ENCODE measurements at regions not wholly inside any gene's neighbourhood (a gene's known extent, or its start where the extent isn't known, plus 50 kb on each side); places are given as distances from the start of the nearest gene placed in this dataset.
"Not testable (repeated sequence)": the region's sequence is repeated elsewhere in the genome, so short reads cannot be mapped to it uniquely, and the experiment has no call there.

GRCh38 chr9:79034583-79034982 lies 537.2 kb upstream of the TLE4 start:
- no peak for DNase-seq

GRCh38 chr9:79037338-79037737 lies 534.4 kb upstream of the TLE4 start:
- DNase-seq: no peak

- DNase-seq: no peak
Observed at GRCh38 chr9:79040671-79041070, 531.1 kb upstream of the TLE4 start.

GRCh38 chr9:79041266-79041665 lies 530.5 kb upstream of the TLE4 start:
- no peak for DNase-seq

DNA sequence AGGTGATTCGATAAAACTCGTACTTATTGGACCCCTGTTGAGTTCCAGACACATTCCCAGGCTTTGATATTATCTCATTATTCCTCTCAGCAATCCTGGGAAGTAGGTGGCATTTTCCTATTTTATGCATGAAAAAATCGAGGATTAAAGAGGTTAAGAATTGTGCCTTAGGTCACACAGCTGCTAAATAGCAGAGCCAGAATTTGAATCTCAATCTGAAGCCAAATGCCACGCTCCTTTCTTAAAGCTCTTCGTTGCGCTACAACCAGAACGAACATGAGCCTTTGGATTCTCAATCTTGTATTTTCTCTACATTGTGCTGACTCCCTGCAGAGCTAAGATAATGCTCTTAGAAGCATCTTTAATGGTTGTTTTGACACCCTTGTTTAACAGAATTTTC lies 527.8 kb upstream of the TLE4 start:
- no peak for DNase-seq

DNA sequence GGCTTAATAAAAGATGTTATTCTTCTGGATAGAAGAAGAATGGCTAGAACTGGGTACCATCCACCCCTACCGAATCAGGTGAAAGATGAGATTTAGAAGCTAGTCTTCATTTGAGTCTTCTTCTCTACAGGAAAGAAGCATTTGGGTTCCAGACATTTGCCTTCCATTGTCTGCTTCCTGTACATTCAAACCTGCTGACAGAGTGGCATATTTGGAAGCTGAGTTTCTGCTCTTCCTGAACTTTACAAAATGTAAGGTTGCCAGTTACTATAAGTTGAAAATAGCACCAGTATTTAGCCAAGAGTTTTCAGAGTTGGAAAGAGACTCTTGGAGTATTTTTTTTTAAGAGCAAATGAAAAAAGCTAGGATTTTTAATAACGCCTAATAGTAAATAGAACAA lies 525.4 kb upstream of the TLE4 start:
- no peak for DNase-seq

- DNase-seq: no peak
Observed at GRCh38 chr9:79049371-79049770, 522.4 kb upstream of the TLE4 start.

- no peak for DNase-seq
Observed at GRCh38 chr9:79053598-79053997, 518.2 kb upstream of the TLE4 start.

- no peak for DNase-seq
Observed at GRCh38 chr9:79054500-79054899, 517.3 kb upstream of the TLE4 start.

GRCh38 chr9:79056041-79056440 lies 515.7 kb upstream of the TLE4 start:
- no peak for DNase-seq

DNA sequence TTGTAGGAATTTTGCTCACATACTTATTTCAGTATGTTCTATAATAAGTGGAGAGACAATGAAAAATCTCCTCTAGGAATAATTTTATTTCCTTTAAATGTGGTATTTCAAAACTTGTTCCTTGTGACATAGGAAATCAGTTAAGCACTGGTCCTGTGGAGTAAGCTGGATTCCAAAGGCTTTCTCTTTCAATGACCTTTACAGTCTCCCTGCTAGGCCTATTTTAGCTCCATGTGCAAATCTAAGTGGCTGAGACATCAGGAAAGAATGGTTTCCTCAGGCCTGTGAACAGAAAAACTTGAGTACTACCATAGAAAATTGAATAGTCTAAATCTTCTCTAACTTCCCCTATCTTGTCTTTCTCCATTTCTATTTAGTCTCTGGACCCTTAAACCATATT lies 514.2 kb upstream of the TLE4 start:
- DNase-seq: no peak

DNA sequence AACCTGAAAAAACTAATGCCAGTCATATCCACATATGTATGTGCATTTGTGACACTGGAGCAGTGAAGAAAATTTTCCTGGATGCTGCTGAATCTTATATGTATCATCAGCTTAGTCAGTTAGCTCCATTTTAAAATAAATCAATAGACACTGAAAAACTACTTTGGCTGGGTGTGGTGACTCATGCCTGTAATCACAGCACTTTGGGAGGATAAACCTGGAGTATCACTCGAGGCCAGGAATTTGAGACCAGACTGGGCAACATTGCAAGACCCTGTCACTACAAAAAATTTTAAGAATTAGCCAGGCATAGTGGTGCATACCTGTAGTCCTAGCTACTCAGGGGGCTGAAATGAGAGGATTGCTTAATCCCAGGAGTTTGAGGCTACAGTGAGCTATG lies 511.0 kb upstream of the TLE4 start:
- DNase-seq: no peak

GRCh38 chr9:79061752-79062616 lies 509.8 kb upstream of the TLE4 start:
- no peak for DNase-seq

- DNase-seq: no peak
Observed at GRCh38 chr9:79073201-79073600, 498.6 kb upstream of the TLE4 start.

- no peak for DNase-seq
Observed at GRCh38 chr9:79080536-79080935, 491.2 kb upstream of the TLE4 start.

DNA sequence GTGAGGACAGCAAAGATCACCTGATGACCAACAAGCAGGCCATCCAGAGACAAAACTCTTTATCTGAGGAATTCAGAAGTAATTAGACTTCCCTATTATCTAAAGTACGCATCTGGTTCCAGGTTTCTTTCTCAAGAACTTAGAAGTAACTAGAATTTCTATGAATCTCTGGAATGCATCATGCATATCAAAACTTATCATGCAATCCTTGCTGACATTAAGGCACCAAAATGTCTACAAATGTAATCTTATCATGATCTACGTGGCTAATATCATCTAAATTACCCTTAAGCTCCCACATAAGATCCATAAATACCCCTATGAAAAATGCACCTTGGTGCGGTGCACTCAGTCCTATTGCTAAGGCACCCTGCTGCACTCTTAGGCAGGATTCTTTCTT lies 488.1 kb upstream of the TLE4 start:
- DNase-seq: no peak

- DNase-seq: no peak
Observed at GRCh38 chr9:79087133-79087532, 484.6 kb upstream of the TLE4 start.

- DNase-seq: no peak
Observed at GRCh38 chr9:79089054-79089560, 482.7 kb upstream of the TLE4 start.

DNA sequence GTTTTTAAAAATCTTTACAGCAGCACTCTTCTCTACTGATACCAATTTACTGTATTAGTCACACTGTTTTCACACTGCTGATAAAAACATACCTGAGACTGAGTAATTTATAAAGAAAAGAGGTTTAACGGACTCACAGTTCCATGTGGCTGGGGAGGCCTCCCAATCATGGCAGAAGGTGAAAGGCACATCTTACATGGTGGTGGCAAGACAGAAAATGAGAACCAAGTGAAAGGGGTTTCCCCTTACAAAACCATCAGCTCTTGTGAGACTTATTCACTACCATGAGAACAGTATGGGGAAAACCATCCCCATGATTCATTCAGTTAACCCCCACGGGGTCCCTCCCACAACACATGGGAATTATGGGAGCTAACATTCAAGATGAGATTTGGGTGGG lies 481.9 kb upstream of the TLE4 start:
- DNase-seq: not testable (repeated sequence)

- DNase-seq: not testable (repeated sequence)
Observed at GRCh38 chr9:79103257-79103656, 468.5 kb upstream of the TLE4 start.

DNA sequence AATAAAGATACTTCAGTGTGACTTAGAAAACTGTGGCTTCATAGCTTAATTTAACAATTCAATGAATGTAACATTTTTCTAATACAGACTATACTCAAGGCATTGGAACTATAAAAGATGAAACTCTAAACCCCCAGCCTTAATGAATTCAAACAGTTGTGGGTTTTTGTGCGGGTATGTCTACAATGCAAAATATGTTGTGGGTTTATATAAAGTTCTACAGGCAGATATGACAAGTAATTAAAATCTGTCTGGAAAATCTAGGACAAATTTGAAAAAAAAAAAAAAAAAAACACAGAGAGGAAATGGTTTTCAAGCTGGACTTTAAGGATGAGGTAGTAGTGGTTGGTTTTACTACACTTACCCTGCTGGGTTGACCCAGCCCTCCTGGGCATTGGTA lies 467.5 kb upstream of the TLE4 start:
- DNase-seq: no peak

DNA sequence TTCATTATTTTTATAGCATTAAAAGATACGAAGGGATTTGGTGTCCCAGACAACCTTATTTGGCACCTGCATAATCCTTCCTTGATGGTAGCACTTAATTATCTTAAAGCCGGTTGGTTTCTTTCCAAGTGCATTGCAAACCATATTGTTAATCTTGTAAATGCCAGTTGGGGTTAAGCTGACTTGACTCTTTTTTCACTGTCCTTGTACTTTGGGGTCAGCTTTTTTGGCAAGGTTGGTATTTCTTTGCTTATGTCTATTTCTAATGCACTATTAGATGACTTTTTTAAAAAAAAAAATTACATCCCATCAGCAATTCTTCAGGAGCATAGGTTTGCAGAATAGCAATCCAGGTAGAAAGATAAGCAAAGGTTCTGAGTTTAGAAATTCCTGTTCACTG lies 466.8 kb upstream of the TLE4 start:
- DNase-seq: no peak

- DNase-seq: no peak
Observed at GRCh38 chr9:79107911-79108676, 463.7 kb upstream of the TLE4 start.

GRCh38 chr9:79111653-79112052 lies 460.1 kb upstream of the TLE4 start:
- no peak for DNase-seq
